ENCODE measurements at regions not wholly inside any gene's neighbourhood (a gene's known extent, or its start where the extent isn't known, plus 50 kb on each side); places are given as distances from the start of the nearest gene placed in this dataset.

- TF ChIP-seq CTCF (IDR thresholded peaks at IDR 0.05) (no peak), POLR2AphosphoS5 (IDR thresholded peaks at IDR 0.05) (no peak), EP300 (IDR thresholded peaks at IDR 0.05) (no peak), POLR2A (IDR thresholded peaks at IDR 0.05) (no peak)
Observed at GRCh38 chr10:131638880-131639278, 261.9 kb upstream of the PPP2R2D start.

Measured in gastroesophageal sphincter (tissue), 3 donors.